Kidney (tissue), 13 donors: ENCODE measurements at regions not wholly inside any gene's neighbourhood (a gene's known extent, or its start where the extent isn't known, plus 50 kb on each side); places are given as distances from the start of the nearest gene placed in this dataset.

ENCODE experiments used
- DNase-seq, 5 donors: peaks; one replicate each; pipeline ENCODE4 v3.0.0-alpha.2; 2013 to 2020
- FAIRE-seq: peaks from 2 replicates; lab custom pipeline; 2012; peaks lifted over from hg19 to GRCh38; lab: Jason Lieb, UNC
- H3K27ac ChIP-seq, 2 donors: one replicate each; pipeline ENCODE4 v1.7.0; 2013; ENCODE audit warnings: low read depth in 2 of 2, low read length in 2 of 2, inconsistent platforms in 1 of 2
- H3K27me3 ChIP-seq: one replicate; pipeline ENCODE4 v1.7.1; 2013; ENCODE audit warnings: low read length, inconsistent platforms; ENCODE audit not compliant: control insufficient read depth, insufficient read depth
- H3K36me3 ChIP-seq, 3 donors: one replicate each; pipeline versions ENCODE4 v1.7.0 to v1.7.1; 2013; ENCODE audit warnings: low read length in 3 of 3, control low read depth in 1 of 3, inconsistent platforms in 1 of 3; ENCODE audit not compliant: insufficient read depth in 3 of 3, control insufficient read depth in 2 of 3
- H3K4me1 ChIP-seq, 3 donors: one replicate each; pipeline versions ENCODE4 v1.7.0 to v1.7.1; 2013; ENCODE audit warnings: low read length in 3 of 3, inconsistent platforms in 1 of 3, low read depth in 1 of 3; ENCODE audit not compliant: control insufficient read depth in 2 of 3, insufficient read depth in 2 of 3
- H3K4me3 ChIP-seq, 3 donors: one replicate each; pipeline versions ENCODE4 v1.7.0 to v1.8.1; 2013; ENCODE audit warnings: low read length in 3 of 3, control low read depth in 1 of 3, inconsistent platforms in 1 of 3
- H3K9ac ChIP-seq, 3 donors: one replicate each; pipeline versions ENCODE4 v1.7.0 to v1.7.1; 2013; ENCODE audit warnings: low read length in 3 of 3, control low read depth in 1 of 3, inconsistent platforms in 1 of 3
- H3K9me3 ChIP-seq, 3 donors: one replicate each; pipeline versions ENCODE4 v1.7.0 to v1.7.1; 2013; ENCODE audit warnings: low read length in 3 of 3, control low read depth in 1 of 3, inconsistent platforms in 1 of 3; ENCODE audit not compliant: control insufficient read depth in 2 of 3, insufficient read depth in 1 of 3
- intact Hi-C: fragments of 100-400 bp; cut with DNase I; formaldehyde crosslinking; loops from one replicate; pipeline ENCODE4 v1.11.1; 2022
- TF ChIP-seq, protein P1 (sequence below): IDR thresholded peaks from 3 replicates; pipeline ENCODE4 v1.5.1; 2012; ENCODE audit warnings: mild to moderate bottlenecking, moderate library complexity, borderline replicate concordance; ENCODE audit not compliant: insufficient read depth; ENCODE audit errors: extremely low read depth
- donor health status: control.
- donor health status: control.
- donor health status: control.
- donor health status: control.
- donor health status: control.
- donor health status: DM: yes; HTN: yes; CAD: no.
- donor health status: Normal renal cell carcinoma (clear cell type).

DNA sequence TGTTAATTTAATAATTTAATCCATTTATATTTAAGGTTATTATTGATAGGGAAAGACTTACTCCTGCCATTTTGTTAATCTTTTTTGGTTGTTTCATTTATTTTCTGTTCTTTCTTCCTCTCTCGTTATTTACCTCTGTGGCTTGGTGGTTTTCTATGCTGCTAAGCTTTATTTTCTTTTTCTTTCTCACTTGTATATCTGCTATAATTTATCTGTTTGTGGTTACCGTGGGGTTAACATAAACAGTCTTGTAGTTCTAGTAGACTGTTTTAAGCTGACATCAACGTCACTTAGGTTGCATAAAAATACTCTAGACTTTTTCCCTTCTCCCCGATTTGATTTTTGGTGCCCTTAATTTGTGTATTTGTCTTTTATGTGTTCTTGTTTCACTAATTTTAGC is 381.3 kb upstream of the SPTLC3 start:
- intact Hi-C loops = no loop called here
- Histone ChIP-seq H3K9ac (no peak overlapping the region), H3K9me3 (no peaks in the 10 kb centered on the region), H3K27me3 (no peaks in the 10 kb centered on the region), H3K4me3 (no peak overlapping the region), H3K27ac (no peak overlapping the region), H3K36me3 (no peaks in the 10 kb centered on the region), H3K4me1 (no peaks in the 10 kb centered on the region)
- TF ChIP-seq, protein P1, sequence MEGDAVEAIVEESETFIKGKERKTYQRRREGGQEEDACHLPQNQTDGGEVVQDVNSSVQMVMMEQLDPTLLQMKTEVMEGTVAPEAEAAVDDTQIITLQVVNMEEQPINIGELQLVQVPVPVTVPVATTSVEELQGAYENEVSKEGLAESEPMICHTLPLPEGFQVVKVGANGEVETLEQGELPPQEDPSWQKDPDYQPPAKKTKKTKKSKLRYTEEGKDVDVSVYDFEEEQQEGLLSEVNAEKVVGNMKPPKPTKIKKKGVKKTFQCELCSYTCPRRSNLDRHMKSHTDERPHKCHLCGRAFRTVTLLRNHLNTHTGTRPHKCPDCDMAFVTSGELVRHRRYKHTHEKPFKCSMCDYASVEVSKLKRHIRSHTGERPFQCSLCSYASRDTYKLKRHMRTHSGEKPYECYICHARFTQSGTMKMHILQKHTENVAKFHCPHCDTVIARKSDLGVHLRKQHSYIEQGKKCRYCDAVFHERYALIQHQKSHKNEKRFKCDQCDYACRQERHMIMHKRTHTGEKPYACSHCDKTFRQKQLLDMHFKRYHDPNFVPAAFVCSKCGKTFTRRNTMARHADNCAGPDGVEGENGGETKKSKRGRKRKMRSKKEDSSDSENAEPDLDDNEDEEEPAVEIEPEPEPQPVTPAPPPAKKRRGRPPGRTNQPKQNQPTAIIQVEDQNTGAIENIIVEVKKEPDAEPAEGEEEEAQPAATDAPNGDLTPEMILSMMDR = no peak
- FAIRE-seq = no peak
- no peak for DNase-seq

DNA sequence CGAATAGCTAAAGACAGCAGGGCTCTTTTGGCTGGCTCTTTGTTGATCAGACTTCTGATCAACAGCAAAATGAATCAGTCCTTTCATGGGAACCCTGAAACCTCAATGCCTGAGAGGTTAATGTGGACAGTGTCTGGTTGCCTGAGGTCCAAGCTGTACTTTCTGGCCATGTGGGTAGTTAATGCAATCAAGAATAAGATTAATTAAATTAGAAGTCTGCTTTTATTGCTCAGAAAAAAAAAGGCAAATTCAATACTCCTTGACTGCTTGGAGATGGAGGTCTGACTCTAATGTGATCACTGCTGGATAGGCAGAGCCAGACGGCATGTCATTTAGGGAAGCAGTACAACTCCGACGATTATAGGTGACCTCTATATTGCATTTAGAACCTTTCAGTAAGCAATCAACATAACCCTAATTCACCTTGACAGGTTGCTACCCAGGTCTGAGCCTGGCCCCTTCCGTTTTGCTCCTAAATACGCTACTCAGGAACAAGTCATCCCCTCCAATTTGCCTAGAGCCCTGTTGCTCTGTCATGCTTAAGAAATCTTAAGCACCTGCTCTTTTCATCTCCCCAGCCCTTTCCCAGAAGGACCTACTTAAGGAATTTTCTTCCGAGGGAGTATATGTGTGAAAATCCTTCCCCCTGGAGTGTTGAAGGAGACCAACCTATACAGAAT is 370.0 kb upstream of the SPTLC3 start:
- DNase-seq (peak in 2 of 5 donors; percentile 13 to 17), FAIRE-seq (no peak)
- Histone ChIP-seq H3K27me3 (no peaks in the 10 kb centered on the region), H3K4me1 (no peaks in the 10 kb centered on the region), H3K9me3 (no peaks in the 10 kb centered on the region), H3K9ac (no peak overlapping the region), H3K4me3 (no peak overlapping the region), H3K36me3 (no peaks in the 10 kb centered on the region), H3K27ac (no peak overlapping the region)
- TF ChIP-seq, protein P1 = no peak
- intact Hi-C loops = no loop called here

DNA sequence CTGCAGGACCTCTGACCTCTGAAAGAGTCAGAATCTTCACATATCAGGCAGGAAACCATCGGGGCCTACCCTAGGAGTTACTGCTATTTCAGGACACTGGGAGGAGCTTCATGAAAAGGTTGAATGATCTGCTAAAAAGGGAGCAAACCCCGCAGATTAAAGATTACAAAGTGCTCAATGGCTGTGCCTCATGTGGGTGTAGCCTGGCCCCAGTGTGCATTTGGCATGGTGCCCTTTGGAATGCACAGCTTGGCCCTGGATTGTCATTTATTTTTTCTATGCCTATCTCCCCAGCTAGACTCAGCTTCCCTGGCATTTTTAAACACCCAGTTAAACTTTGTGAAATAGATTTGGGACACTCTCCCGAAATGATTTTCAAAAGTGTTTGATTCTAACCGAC is 368.5 kb upstream of the SPTLC3 start:
- Histone ChIP-seq H3K4me1 (no peaks in the 10 kb centered on the region), H3K27me3 (no peaks in the 10 kb centered on the region), H3K9me3 (no peaks in the 10 kb centered on the region), H3K27ac (no peak overlapping the region), H3K36me3 (no peaks in the 10 kb centered on the region), H3K4me3 (no peak overlapping the region), H3K9ac (no peak overlapping the region)
- DNase-seq = no peak
- FAIRE-seq = no peak
- TF ChIP-seq, protein P1 = no peak
- intact Hi-C loops = no loop called here

DNA sequence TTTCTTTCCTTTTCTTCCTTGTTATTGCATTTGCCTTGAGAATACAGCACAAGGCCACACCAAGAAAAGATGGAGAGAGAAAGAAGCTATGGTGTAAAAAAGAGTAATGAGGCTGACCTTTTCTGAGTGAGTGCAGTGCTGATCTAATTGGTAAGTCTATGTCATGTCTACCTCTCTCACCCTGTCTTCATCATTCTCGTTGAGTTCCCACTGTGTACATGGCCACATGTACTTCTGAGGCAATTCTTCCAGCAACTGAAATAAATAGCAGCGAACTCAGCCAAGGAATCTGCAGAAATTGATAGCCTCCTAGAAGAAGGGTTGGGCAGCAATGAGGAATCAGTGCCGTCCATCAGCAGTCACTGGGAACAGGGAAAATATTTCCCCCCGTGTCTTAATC is 367.2 kb upstream of the SPTLC3 start:
- intact Hi-C loops = no loop called here
- H3K9ac ChIP-seq = no peak overlapping the region

More for the DNA sequence above, 367.2 kb upstream of the SPTLC3 start:
- no peaks in the 10 kb centered on the region for H3K27me3 ChIP-seq
- no peaks in the 10 kb centered on the region for H3K9me3 ChIP-seq
- H3K27ac ChIP-seq = no peak overlapping the region
- no peaks in the 10 kb centered on the region for H3K36me3 ChIP-seq
- H3K4me1 ChIP-seq = no peaks in the 10 kb centered on the region
- TF ChIP-seq, protein P1 = no peak
- H3K4me3 ChIP-seq = no peak overlapping the region
- FAIRE-seq (no peak), DNase-seq (no peak)
